ENCODE measurements at regions not wholly inside any gene's neighbourhood (a gene's known extent, or its start where the extent isn't known, plus 50 kb on each side); places are given as distances from the start of the nearest gene placed in this dataset.

- TF ChIP-seq POLR2A (IDR thresholded peaks at IDR 0.05) (no peak), CTCF (IDR thresholded peaks at IDR 0.05) (no peak)
These were observed 125.3 kb upstream of the SLC25A48 start for GRCh38 chr5:135709208-135709575.
